K562 (cell line): ENCODE measurements at regions not wholly inside any gene's neighbourhood (a gene's known extent, or its start where the extent isn't known, plus 50 kb on each side); places are given as distances from the start of the nearest gene placed in this dataset.

Experiments
- ATAC-seq: fragments of 200-7000 bp; cut with Tn5 transposase; 3 replicates; pipeline ENCODE4 v1.9.1; 2020; ENCODE audit warnings: moderate library complexity
- BruUV-seq: library from RNA; stranded (reverse); fragments of 400-500 nt; replicated peaks from 2 replicates; lab custom pipeline; 2021; lab: Mats Ljungman, UMichigan
- CTCF ChIA-PET: fragments of 300-600 bp; formaldehyde crosslinking; extraction: SDS; loops from one replicate; lab custom pipeline; 2021; ENCODE audit warnings: low intra/inter-chr PET ratio; lab: Yijun Ruan, JAX
- POLR2A ChIA-PET: fragments of 300-600, 350-650 bp; sonication (Branson Sonifier 250); formaldehyde crosslinking; extraction: SDS; loops from one replicate; lab custom pipeline; 2021; ENCODE audit warnings: antibody characterized with exemption, inconsistent platforms; lab: Yijun Ruan, JAX
- DNase-seq, 4 experiments: peaks; one replicate each; pipeline versions ENCODE4 v3.0.0 to v3.0.0-alpha.2; 2011 to 2018; ENCODE audit warnings: low spot score in 3 of 4, mixed read lengths in 3 of 4; ENCODE audit errors: extremely low read depth in 1 of 4
- FAIRE-seq: peaks from 2 replicates; lab custom pipeline; 2011; peaks lifted over from hg19 to GRCh38; lab: Jason Lieb, UNC
- H2AFZ ChIP-seq: 2 replicates; pipeline ENCODE4 v1.6.0; 2011; ENCODE audit warnings: low read depth, low read length, control low read depth, inconsistent platforms
- H3K27ac ChIP-seq: fragments of 200-600 bp; 3 replicates; pipeline ENCODE4 v1.8.0; 2011; ENCODE audit warnings: low read depth, mild to moderate bottlenecking, control low read depth, inconsistent platforms, low read length, moderate library complexity, mixed read lengths; ENCODE audit errors: extremely low read depth
- H3K27me3 ChIP-seq, 2 experiments: fragments of 300-600 bp in 1 of 2; 2 replicates in 1 of 2; 3 replicates in 1 of 2; pipeline versions ENCODE4 v1.6.0 to v1.8.0; 2011; ENCODE audit warnings: inconsistent platforms in 2 of 2, low read length in 2 of 2, mild to moderate bottlenecking in 1 of 2, mixed read lengths in 1 of 2, moderate library complexity in 1 of 2; ENCODE audit not compliant: control insufficient read depth in 2 of 2, insufficient read depth in 2 of 2
- H3K36me3 ChIP-seq: fragments of 300-600 bp; 3 replicates; pipeline ENCODE4 v1.8.0; 2011; ENCODE audit warnings: mild to moderate bottlenecking, low read length, inconsistent platforms; ENCODE audit not compliant: control insufficient read depth, insufficient read depth
- H3K4me1 ChIP-seq, 2 experiments: fragments of 200-600 bp in 1 of 2; replicated peaks in 1 of 2; 2 replicates in 1 of 2; 3 replicates in 1 of 2; pipeline versions ENCODE4 v1.5.1 to v1.8.0; 2011; ENCODE audit warnings: inconsistent platforms in 2 of 2, low read length in 2 of 2, mild to moderate bottlenecking in 1 of 2, mixed read lengths in 1 of 2, moderate library complexity in 1 of 2; ENCODE audit not compliant: control insufficient read depth in 2 of 2, insufficient read depth in 2 of 2
- H3K4me2 ChIP-seq: 2 replicates; pipeline ENCODE4 v1.6.1; 2011; ENCODE audit warnings: low read length, control low read depth, inconsistent platforms, mixed read lengths; ENCODE audit not compliant: insufficient read depth
- H3K4me3 ChIP-seq: fragments of 200-600 bp; sonication (generic), shearing (Covaris generic); 2 replicates; pipeline ENCODE4 v1.5.1; 2016; ENCODE audit warnings: control low read depth, inconsistent platforms
- H3K79me2 ChIP-seq: fragments of 200-600 bp; 3 replicates; pipeline ENCODE4 v1.8.0; 2011; ENCODE audit warnings: low read length, inconsistent platforms; ENCODE audit not compliant: control insufficient read depth, insufficient read depth
- H3K9ac ChIP-seq, 2 experiments: 2 replicates each; pipeline versions ENCODE4 v1.6.0 to v1.6.1; 2011; ENCODE audit warnings: low read depth in 2 of 2, low read length in 2 of 2, control low read depth in 1 of 2, inconsistent platforms in 1 of 2, mild to moderate bottlenecking in 1 of 2, mixed read lengths in 1 of 2; ENCODE audit not compliant: insufficient read depth in 1 of 2
- H3K9me1 ChIP-seq: one replicate; pipeline ENCODE4 v1.6.0; 2011; ENCODE audit warnings: inconsistent platforms, mild to moderate bottlenecking, low read length, moderate library complexity; ENCODE audit not compliant: control insufficient read depth, insufficient read depth
- H3K9me3 ChIP-seq: replicated peaks from 2 replicates; pipeline ENCODE4 v1.5.1; 2011; ENCODE audit warnings: low read depth, low read length, inconsistent platforms; ENCODE audit not compliant: control insufficient read depth, insufficient read depth
- H4K20me1 ChIP-seq: replicated peaks from 2 replicates; pipeline ENCODE4 v1.6.1; 2011; ENCODE audit warnings: low read length, inconsistent platforms, mixed read lengths; ENCODE audit not compliant: control insufficient read depth, insufficient read depth
- ARID2 ChIP-seq: fragments of 450-650 bp; IDR thresholded peaks from 2 replicates; pipeline ENCODE4 v1.6.1; 2017; ENCODE audit warnings: antibody characterized with exemption, mild to moderate bottlenecking
- CHD4 ChIP-seq: fragments of 200-600 bp; sonication (generic); IDR thresholded peaks from 3 replicates; pipeline ENCODE4 v1.6.1; 2012; ENCODE audit warnings: low read depth, mild to moderate bottlenecking, mixed read lengths, low read length, inconsistent platforms; ENCODE audit not compliant: insufficient read depth, insufficient replicate concordance, poor library complexity, severe bottlenecking
- EHMT2 ChIP-seq: fragments of 450-650 bp; IDR thresholded peaks from 2 replicates; pipeline ENCODE4 v1.6.1; 2018; ENCODE audit warnings: antibody characterized with exemption
- POLR2AphosphoS5 ChIP-seq: IDR thresholded peaks from 2 replicates; pipeline ENCODE4 v1.6.1; 2011; ENCODE audit warnings: mild to moderate bottlenecking, low read depth, low read length, moderate library complexity; ENCODE audit not compliant: control insufficient read depth, insufficient read depth
- TRIM28 ChIP-seq: fragments of 450-650 bp; IDR thresholded peaks from 2 replicates; pipeline ENCODE4 v1.6.1; 2017
- USF1 ChIP-seq: sonication (generic); formaldehyde crosslinking; IDR thresholded peaks from 2 replicates; pipeline ENCODE4 v1.9.0; 2022; ENCODE audit warnings: mild to moderate bottlenecking, missing genetic modification reagents
- WGBS: fragments of 100-300 bp; shearing (Covaris generic); methylation state at CpG from one replicate; pipeline ENCODE4 v1.1.6; 2016; ENCODE audit warnings: low coverage, mixed read lengths; ENCODE audit not compliant: insufficient coverage; ENCODE audit errors: missing lambda C conversion rate; 5-methylcytosine and 5-hydroxymethylcytosine counted together
- in situ Hi-C: fragments of 300-500 bp; cut with MboI; formaldehyde crosslinking; loops from 4 replicates; pipeline ENCODE4 v1.15.0; 2018; ENCODE audit warnings: inconsistent platforms, mixed read lengths
- intact Hi-C: fragments of 100-400 bp; cut with micrococcal nuclease; formaldehyde crosslinking; loops from 2 replicates; pipeline ENCODE4 v1.14.2; 2022

DNA sequence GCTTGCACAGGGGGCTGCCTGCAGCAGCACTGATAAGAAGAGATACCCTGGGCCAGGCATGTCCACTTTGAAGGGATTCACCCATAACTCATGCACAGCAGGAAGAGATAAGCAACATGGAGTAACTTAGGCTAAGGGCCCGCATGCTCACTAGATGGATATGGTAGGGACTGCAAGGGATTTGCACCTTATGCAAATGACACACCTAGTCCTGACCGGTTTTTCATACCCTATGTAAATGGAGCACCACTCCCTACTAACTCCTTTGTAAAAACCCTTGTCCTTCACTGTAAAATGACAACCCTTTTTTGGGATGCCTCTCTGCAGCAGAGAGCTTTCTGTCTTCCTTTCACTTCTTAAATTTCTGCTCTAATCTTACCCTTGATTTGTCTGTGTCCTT lies 658.9 kb upstream of the CCDC179 start:
- intact Hi-C loops = no loop called here
- Histone ChIP-seq H3K79me2 (no peaks in the 10 kb centered on the region), H3K4me3 (no peak overlapping the region), H3K9me1 (no peaks in the 10 kb centered on the region), H2AFZ (no peak overlapping the region), H3K4me1 (no peaks in the 10 kb centered on the region), H3K36me3 (no peaks in the 10 kb centered on the region), H3K9ac (no peak overlapping the region), H4K20me1 (no peaks in the 10 kb centered on the region), H3K27ac (no peak overlapping the region), H3K4me2 (no peak overlapping the region), H3K27me3 (no peaks in the 10 kb centered on the region), H3K9me3 (no peaks in the 10 kb centered on the region)
- CTCF ChIA-PET = no interaction called here
- no peak for FAIRE-seq
- in situ Hi-C loops = no loop called here
- no peak for TF ChIP-seq TRIM28
- no peak for TF ChIP-seq POLR2AphosphoS5
- TF ChIP-seq CHD4 = no peak
- no peak for TF ChIP-seq ARID2
- TF ChIP-seq EHMT2 = no peak
- TF ChIP-seq USF1 = no peak
- no peak for DNase-seq
- BruUV-seq = no TSS peak
- POLR2A ChIA-PET = no interaction called here
- no peak for ATAC-seq
- 0% methylated on average over 2 of the region's 2 CpGs for WGBS
